ENCODE measurements at regions not wholly inside any gene's neighbourhood (a gene's known extent, or its start where the extent isn't known, plus 50 kb on each side); places are given as distances from the start of the nearest gene placed in this dataset.
"Not testable (repeated sequence)": the region's sequence is repeated elsewhere in the genome, so short reads cannot be mapped to it uniquely, and the experiment has no call there.

DNA sequence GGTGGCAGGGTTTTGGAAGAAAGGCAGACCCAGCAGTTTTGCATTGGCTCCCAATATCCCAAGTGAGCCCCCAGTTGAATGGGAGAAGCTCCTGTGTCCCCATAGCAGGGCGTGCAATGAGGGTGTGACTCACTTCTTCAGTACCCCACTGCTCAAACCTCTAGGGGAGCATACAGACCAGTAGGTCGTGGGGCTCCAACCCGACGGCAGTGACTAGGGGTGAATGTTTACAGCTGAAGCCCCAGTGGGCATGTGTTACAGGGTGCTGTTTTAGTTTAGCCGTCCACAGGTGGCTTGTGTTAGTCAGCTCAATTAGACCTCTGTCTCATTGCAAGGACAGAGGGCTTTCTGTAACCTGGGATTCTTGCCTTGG is 564.5 kb upstream of the CNTN5 start:
- no peak for DNase-seq

DNA sequence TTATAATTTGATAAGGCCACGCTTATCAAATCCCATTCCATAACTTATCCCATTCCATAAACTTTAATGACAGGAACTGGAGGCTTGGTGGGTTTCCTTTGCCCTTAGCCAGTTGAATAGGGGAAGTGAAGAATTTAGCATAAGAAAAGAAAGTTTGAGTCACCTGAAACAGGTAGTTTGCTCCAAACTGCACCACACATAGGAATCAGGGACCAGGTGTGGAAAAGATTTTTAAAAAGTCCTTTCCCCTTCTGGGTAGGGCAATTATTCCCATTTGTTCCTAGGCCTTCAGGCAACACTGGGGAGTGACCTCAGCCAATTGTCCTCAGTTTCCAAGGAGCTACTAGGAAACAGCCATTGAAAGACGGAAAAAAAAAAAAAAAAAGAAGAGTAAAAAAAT is 525.7 kb upstream of the CNTN5 start:
- DNase-seq = no peak

DNA sequence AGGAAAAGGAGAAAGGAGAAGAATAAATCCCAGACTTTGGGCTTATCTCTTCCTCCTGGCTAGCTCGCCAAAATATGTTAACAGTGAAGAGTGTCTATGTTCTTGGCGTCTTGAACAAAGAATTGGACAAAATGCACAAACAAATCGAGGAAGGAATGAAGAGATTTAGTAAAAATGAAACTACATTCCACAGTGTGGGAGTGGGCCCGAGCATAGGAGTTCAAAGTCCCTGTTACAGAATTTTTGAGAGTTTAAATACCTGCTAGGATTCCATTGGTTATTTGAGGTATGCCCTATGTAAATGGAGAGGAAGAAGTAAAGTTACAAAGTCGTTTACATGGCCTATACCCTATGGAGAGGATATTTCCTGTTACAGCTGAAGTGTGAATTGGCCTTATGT is 525.1 kb upstream of the CNTN5 start:
- no peak for DNase-seq

DNA sequence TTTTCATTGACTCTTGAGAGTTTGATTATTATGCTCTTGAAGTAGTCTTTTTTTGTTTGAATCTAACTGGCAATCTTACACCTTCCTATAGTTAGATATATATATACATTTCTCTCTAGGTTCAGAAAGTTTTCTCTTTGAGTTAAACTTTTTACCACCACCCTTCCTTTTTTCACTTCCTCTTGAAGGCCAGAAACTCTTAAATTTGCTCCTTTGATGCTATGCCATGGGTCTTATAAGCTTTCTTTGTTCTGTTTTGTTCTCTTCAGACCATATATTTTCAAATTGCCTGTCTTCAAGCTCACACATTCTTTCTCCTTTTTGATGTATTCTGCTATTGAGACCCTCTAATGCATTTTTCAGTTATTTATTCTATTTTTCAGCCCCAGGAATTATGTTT is 513.5 kb upstream of the CNTN5 start:
- no peak for DNase-seq

DNA sequence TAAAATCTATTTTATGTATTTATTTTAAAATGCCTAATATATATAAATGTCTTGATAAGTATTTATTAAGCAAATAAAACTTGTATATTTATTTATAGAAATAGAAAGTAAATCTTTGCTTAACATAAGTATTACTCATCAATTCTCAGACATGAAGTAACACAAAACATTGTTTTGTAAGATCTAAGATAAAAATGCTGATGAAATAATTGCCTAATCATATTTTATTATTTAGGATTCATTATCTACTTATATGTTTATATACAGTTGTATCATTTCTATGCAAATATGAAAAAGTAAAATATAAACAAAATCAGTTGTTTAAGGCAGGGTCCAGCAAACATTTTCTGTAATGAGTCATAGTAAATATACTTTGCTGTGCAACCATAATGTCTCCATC is 507.8 kb upstream of the CNTN5 start:
- DNase-seq = no peak

DNA sequence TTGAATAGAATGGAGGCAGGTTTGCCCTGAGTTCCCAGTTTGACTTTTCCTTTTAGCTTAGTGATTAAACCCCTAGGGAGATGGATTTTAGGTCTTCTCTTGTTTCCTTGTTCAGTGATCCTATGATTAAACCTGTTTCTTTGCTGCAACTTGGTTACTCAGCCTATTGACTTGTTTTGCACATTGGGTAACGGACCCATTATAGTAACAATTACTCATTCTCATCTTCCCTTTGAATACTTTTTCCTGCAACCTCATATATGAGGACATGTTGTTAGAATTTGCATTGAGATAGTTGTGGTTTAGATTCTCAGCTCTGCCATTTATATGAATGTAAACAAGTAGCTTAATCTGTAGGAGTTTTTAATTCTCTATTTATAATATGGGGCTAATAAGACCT is 489.2 kb upstream of the CNTN5 start:
- DNase-seq = no peak

DNA sequence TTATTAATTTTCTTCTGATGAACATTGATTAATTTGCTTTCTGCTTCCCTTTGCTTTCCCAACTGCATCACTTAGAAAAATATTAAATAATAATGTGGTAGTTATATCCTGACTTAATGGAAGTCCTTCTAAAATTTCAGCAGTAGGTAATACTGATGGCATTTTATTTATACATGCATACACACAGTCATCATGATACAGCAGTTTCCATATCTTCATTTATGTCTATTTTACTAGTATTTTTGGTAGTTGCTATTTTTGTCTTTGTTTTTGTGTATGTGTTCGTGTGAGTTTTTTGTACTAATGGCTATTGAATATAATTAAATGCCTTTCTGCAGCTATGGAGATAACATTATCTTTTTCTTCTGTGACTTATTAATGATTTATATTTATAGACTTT is 484.7 kb upstream of the CNTN5 start:
- DNase-seq = no peak

DNA sequence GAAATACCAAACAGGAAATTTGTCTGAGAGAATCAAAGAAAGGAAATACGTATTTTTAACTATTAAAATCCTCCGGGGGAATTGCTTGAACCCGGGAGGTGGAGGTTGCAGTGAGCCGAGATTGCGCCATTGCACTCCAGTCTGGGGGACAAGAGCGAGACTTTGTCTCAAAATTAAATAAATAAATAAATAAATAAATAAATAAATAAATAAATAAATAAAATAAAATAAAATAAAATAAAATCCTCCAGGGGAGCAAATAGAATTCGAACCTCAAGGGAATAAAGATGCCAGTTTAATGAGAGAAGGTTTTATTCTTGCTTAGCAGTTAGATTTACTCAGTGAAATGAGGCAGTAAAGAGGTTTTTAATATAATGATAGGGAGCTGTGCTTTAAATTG is 482.4 kb upstream of the CNTN5 start:
- not testable (repeated sequence) for DNase-seq

DNA sequence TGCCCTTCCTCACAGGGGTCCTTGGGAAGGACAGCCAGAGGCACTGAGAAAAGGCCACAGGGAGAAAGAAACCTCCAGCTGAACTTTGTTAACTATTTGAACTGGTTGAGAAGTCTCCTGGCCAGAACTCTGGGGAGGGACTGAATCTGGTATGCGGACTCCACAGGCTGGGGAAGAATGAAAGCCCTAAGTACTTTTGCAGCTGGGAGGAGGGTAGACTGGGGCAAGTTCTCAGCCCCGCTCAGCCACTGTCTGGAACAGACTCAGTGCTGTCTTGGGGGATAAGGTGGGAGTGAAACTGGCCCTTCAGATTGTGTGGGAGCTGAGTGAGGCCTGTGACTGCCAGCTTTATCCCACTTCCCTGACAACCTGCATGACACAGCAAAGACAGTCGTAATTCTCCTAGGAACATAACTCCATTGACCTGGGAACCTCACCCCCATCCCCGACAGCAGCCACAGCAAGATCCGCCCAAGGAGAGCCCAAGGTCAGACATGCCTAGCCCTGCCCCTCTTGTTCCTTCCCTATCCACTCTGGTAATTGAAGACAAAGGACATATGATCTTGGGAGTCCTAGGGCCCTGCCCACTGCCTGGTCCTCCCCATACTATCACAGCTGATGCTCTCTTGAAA is 475.1 kb upstream of the CNTN5 start:
- DNase-seq = no peak

DNA sequence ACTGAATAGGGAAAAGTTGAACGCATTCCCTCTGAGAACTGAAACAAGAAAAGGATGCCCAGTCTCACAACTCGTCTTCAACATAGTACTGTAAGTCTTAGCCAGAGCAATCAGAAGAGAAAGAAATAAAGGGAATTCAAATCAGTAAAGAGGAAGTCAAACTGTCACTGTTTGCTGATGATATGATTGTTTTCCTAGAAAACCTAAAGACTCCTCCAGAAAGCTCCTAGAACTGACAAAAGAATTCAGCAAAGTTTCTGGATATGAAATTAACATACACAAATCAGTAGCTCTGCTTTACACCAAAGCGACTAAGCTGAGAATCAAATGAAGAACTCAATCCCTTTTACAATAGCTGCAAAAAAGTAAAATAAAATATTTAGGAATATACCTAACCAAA is 471.2 kb upstream of the CNTN5 start:
- DNase-seq = no peak

DNA sequence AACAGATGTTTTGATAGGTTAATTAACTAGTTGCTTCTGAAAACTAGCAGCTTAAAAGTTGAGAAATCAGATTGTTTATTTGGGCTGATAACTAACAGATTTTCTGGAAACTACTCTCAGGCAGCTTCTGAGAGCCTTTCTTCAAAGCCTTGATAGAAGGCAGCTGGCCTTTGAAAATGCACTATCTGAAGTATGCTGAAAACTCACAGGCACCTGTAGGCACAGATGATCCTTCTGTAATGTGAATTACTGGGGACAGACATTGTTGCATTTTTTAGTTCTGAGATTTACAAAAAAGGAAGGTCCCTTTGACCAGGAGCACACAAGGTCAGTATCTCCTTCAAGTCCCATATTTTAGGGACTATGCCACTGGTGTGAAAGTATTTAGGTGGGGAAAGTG is 460.8 kb upstream of the CNTN5 start:
- DNase-seq = no peak

DNA sequence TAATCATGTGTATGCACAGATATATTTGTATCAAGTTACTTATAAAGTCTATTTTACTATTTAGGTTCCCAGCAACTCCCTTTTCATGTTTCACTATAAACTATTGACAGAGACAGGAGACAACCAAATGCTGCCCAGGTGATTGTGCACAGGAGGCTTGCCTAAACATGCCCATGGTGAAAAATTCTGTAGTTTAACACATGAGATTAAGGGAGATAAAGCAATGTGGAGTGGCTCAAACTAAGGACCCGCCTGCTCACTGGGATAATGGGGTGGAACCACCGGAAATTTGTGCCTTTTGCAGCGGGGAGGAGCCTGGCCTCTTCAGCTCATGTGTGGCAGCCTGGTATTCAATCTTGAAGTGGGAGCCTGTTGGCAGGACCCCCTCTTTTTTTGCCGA is 459.5 kb upstream of the CNTN5 start:
- DNase-seq = no peak

DNA sequence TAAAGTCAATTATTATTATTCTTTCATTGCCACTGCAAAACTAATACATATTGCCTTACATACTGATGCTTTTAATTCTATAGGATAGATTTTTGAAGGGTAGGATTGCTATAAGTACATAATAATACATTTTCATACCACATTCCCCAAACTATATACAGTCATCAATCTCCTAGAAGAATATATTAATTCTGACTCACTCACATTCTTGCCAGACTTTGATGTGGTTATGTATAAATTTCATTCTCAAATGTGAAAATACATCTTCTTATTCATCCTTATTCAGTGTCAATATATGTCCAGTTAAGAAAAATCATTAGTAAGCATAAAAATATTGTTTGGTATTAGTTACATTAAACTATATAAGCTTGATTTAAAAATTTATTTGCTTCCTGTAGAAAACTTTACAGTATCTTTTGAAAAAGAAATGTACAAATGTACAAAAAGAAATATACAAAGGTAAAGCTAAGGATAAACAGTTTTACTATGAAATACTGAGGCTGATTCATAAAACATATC is 458.8 kb upstream of the CNTN5 start:
- DNase-seq = no peak

DNA sequence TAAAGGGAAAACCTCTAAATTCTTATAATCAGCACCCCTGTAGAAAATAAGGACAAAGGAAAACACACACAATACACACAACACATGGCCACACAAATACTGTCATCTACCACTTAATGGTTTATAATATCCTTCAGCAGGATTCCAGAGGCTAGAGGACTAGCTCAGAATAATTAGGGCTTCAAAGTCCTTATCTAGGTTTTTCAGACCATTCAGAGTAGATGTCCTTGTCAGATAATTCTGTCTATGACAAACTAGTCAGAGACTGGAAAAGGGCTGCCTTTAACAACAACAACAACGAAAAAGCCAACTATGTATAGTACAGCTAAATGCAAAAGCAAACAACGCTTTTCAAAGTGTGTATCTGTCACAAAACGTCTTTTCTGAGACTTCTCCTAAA is 456.5 kb upstream of the CNTN5 start:
- no peak for DNase-seq

DNA sequence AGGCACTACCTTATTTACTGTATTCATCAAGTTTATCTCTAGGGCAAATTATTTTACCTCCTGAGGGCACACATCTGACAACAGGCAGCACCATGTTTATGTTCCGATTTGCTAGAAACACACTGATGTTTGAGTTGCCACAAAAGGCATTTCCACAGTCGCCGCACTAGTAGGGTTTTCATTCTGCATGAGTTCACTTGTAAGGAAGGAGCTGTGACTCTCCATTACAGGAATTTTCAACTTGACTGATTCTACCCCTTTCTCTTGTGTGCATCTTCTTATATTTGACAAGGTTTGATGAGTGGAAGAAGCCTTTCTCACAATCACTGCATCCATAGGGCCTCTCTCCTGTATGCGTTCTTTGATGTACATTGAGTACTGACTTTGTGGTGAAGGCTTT is 455.9 kb upstream of the CNTN5 start:
- no peak for DNase-seq

DNA sequence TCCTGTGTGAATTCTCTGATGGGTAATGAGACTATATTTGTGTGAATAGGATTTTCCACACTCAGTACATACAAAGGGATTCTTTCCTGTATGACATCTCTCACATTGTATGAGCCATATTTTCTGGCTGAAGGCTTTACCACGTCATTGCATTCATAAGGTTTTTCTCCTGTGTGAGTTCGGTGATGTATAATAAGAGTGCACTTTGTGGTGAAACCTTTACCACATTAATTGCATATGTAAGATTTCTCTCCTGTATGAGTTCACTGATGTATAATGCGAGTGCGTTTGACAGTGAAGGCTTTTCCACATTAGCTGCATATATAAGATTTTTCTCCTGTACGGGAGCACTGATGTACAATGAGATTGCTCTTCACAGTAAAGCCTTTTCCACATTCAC is 455.4 kb upstream of the CNTN5 start:
- DNase-seq = no peak

DNA sequence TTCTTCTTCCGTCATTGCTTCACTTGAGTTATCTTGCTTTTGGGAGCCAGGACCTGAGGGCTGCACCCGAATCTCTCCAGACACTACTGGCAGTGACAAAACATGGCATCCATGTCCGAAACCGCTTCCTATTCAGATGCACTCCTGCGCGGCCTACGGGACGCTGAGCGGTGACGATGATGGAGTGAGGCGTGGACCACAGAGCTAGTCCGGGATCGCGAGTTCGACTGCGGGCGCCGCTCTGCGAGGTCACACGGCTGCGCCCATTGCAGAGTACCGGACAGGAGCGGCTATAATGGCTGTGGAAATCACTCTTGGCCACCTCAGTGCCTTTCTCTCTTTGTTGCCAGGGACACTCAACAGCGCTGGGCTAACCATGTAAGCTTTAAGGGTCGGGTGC is 453.8 kb upstream of the CNTN5 start:
- no peak for DNase-seq

DNA sequence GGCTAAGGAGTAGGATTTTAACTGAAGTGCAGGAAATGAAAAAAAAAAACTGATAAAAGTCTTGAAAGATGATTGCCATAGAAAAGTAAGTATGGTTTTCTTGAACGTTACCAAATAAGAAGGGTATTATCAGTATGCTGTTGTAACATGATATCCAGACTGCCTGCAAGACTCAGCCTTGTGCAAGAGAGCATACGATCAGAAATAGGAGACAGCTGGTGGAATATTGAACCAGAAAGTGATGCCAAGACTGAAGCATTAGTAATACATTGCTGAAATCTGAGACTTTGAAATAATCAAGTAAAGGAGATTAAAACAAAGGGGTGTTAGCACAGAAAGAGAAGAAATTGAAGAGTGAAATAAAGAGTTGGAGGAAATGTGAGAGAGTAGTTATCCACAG is 452.7 kb upstream of the CNTN5 start:
- no peak for DNase-seq

DNA sequence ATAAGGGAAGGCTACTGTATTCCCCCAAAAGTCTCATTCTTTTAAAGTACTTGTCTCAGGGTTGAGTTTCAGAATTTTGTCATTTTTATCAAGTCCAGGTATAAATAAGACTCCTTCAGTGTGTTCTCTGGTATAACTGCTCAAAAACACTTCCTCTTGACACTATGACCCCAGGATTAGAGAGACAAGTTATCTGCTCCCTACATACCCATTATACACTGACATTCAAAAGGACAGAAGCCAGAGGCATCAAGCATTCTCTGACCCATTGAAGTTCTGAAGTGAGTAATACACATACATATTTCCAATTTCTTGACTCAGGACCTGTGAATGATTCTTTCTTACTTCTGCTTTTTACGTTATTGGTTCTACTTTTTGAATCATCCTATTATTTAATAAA is 447.8 kb upstream of the CNTN5 start:
- DNase-seq = no peak

DNA sequence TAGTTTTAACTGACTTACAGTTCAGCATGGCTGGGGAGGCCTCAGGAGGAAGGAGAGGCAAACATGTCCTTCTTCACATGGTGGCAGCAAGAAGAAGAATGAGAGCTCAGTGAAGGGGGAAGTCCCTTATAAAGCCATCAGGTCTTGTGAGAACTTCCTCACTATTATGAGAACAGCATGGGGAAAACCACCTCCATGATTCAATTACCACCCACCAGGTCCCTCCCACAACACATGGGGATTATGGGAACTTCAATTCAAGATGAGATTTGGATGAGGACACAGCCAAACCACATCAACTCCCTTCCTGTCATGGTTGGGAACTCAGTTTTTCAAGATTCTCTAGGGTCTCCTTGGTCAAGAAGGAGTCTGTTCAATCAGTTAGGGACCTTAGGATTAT is 432.9 kb upstream of the CNTN5 start:
- no peak for DNase-seq

DNA sequence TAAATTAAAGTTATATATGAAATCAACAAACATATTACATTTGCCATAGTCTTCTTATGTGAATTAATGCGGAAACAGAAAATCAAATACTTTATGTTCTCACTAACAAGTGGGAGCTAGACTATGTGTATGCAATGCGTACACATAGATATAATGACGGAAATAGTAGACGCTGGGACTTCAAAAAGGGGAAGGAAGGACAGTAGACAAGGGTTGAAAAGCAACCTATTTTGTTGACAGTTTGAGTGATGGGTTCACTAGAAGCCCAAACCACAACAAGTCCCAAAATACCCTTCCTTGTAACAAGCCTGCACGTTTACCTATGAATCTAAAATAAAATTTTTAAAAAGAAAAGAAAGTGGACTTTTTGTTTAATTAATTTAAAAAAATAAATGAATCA is 430.8 kb upstream of the CNTN5 start:
- DNase-seq = no peak

DNA sequence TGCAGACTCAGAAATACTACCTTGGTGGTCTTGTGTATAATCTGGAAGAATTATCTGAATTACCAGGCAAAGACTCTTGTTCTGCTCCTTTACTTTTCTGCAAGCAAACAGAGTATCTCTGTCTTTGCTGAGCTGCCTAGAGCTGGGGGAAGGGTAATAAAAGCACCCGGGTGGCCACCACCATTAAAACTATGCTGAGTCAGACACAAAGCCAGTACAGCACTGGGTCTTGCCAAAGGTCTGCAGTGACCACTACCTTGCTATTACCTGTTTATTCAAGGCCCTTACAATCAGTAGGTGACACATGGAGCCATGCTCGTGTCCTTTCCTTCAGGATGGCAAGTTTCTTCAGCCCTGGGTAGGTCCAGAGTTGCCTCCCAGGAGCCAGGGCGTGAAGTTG is 420.6 kb upstream of the CNTN5 start:
- no peak for DNase-seq

DNA sequence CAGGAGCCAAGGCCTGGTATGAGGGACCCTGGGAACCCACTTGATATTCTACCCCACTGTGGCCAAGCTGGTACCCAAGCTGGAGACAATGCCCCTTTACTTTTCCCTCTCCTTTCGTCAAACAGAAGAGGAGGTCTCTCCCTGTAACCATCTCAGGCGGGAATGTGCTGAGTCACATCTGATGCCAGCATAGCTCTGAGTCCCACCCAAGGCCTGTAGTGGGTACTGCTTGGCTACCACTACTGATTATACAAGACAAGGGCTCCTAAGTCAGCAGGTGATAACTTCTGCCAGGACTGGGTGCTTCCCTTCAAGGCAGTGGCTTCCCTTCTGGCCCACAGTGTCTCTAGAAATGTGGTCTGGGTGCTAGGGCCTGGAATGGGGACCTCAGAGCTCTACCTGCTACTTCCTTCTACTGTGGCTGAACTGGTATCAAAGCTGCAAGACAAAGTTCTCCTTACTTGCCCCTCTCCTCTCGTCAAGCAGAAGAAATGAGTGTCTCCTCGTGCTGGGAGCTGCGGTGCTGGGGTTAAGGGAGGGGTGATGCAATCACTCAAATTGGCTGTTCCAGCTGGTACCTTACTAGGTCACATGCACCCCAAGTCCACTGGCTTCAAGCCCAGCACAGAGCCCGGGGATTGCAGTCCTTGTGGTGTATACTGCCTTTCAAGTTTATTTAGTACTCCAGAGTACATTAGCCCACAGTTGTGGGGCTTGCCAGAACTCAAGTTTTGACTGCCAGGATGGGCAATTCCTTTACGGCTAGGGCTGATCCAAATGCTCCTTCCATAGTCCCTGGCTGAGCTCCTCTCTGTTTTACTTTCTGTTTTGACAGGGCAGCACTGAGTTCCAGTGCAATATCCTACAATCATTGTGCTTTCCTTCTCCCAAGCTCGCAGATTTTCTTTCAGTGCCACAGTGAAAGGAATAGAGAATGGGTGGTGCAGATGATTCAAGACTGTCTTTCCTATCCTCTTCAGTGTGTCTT is 419.7 kb upstream of the CNTN5 start:
- DNase-seq = no peak

DNA sequence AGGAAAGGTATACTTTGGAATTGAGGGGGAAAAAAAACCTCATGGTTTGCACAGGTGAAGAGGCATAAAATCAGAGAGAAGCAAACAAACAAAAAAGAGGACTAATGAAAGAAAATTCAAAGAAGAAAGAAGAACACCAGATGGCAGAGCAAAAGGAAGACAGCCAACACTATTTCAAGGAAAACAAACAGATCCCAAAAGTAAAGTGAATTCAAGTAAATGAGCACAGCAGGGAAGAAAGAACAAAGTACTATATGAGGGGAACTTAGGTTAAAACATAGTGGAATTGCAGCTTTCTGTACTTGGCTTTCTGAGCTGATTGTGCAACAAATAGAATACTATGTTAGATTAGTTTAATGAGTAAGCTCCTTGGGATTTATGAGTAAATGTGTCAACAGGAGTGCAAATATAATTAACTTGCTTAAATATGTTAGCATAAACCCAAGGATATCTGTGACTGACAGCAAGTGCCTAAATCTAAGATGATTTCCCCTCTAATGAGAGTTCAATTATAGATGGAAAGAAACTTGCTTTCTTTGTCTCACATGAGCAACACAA is 404.6 kb upstream of the CNTN5 start:
- no peak for DNase-seq
